Motor neuron (in vitro differentiated cells): ENCODE measurements at regions not wholly inside any gene's neighbourhood (a gene's known extent, or its start where the extent isn't known, plus 50 kb on each side); places are given as distances from the start of the nearest gene placed in this dataset.

ENCODE experiments used
- ATAC-seq, 8 experiments: fragments of 200-7000 bp; cut with Tn5 transposase; replicated peaks in 6 of 8; 2 replicates each; pipeline ENCODE4 v1.8.0; 2021; ENCODE audit warnings: mild to moderate bottlenecking in 8 of 8, moderate library complexity in 8 of 8
- H3K27ac ChIP-seq, 2 donors: fragments of 250-450 bp; sonication (Bioruptor Pico); 2 replicates each; pipeline ENCODE4 v1.9.0; 2021; ENCODE audit warnings: antibody characterized with exemption in 2 of 2, mild to moderate bottlenecking in 2 of 2, moderate library complexity in 1 of 2
- H3K4me1 ChIP-seq, 2 donors: fragments of 250-450 bp; sonication (Bioruptor Pico); replicated peaks in 1 of 2; 2 replicates each; pipeline ENCODE4 v1.6.1; 2021; ENCODE audit warnings: antibody characterized with exemption in 2 of 2, mild to moderate bottlenecking in 2 of 2, moderate library complexity in 1 of 2
- H3K4me3 ChIP-seq, 5 donors: fragments of 250-450 bp; sonication (Bioruptor Pico); 2 replicates each; pipeline ENCODE4 v1.9.0; 2021; ENCODE audit warnings: antibody characterized with exemption in 5 of 5, mild to moderate bottlenecking in 5 of 5, moderate library complexity in 4 of 5
- WGBS, 10 experiments: fragments of 450-650 bp; shearing (Covaris generic); methylation state at CpG; one replicate each; pipeline ENCODE4 v1.0.0; 2022; 5-methylcytosine and 5-hydroxymethylcytosine counted together
- in situ Hi-C, 9 experiments: fragments of 400-800 bp; cut with MboI; loops; one replicate each; pipeline ENCODE4 v1.15.0; 2021; ENCODE audit warnings: low sequenced_read_pairs in 9 of 9, low pct_unique_long_range_greater_than_20kb in 2 of 9; ENCODE audit not compliant: unreplicated experiment in 9 of 9

GRCh38 chr6:2435323-2435722, 189.9 kb upstream of the GMDS start:
- 52 to 96% (median 85%) methylated on average over 1 to 8 of the region's 9 CpGs; no CpG with 5 or more reads in 2 of the 10 experiments for WGBS, 10 experiments
- in situ Hi-C loops: no loop called here
- no peak overlapping the region for H3K27ac ChIP-seq
- no peak for ATAC-seq
- H3K4me3 ChIP-seq: no peak overlapping the region
- no peaks in the 10 kb centered on the region for H3K4me1 ChIP-seq

- Histone ChIP-seq H3K4me1 (no peaks in the 10 kb centered on the region), H3K27ac (no peak overlapping the region), H3K4me3 (no peak overlapping the region)
- WGBS, 10 experiments: 58 to 90% (median 85%) methylated on average over 2 to 6 of the region's 6 CpGs; no CpG with 5 or more reads in 3 of the 10 experiments
- in situ Hi-C loops: no loop called here
- ATAC-seq: no peak
Observed at GRCh38 chr6:2434912-2435311, 189.5 kb upstream of the GMDS start.

- in situ Hi-C loops: no loop called here
- H3K4me1 ChIP-seq: no peaks in the 10 kb centered on the region
- no peak overlapping the region for H3K4me3 ChIP-seq
- ATAC-seq: peak in 2 of 8 experiments; percentile 14 to 46
- 14 to 89% (median 83%) methylated on average over 1 to 5 of the region's 6 CpGs; no CpG with 5 or more reads in 7 of the 10 experiments for WGBS, 10 experiments
- no peak overlapping the region for H3K27ac ChIP-seq
Observed at GRCh38 chr6:2434116-2434515, 188.7 kb upstream of the GMDS start.

GRCh38 chr6:2433711-2434110, 188.3 kb upstream of the GMDS start:
- no peak overlapping the region for H3K4me3 ChIP-seq
- in situ Hi-C loops: no loop called here
- 71 to 92% (median 87%) methylated on average over 1 to 4 of the region's 9 CpGs; no CpG with 5 or more reads in 6 of the 10 experiments for WGBS, 10 experiments
- H3K4me1 ChIP-seq: no peaks in the 10 kb centered on the region
- H3K27ac ChIP-seq: no peak overlapping the region
- no peak for ATAC-seq

- WGBS, 10 experiments: 67 to 100% (median 86%) methylated on average over 1 to 4 of the region's 5 CpGs
- H3K27ac ChIP-seq: no peak overlapping the region
- H3K4me3 ChIP-seq: no peak overlapping the region
- ATAC-seq: no peak
- no peaks in the 10 kb centered on the region for H3K4me1 ChIP-seq
- in situ Hi-C loops: no loop called here
Observed at GRCh38 chr6:2433266-2433665, 187.9 kb upstream of the GMDS start.

GRCh38 chr6:2432292-2432691, 186.9 kb upstream of the GMDS start:
- H3K27ac ChIP-seq: no peak overlapping the region
- no peaks in the 10 kb centered on the region for H3K4me1 ChIP-seq
- whole genome bisulfite sequencing, 10 experiments: 6 to 89% (median 73%) methylated on average over 1 to 5 of the region's 5 CpGs; no CpG with 5 or more reads in 3 of the 10 experiments
- H3K4me3 ChIP-seq: no peak overlapping the region
- peak in 3 of 8 experiments; percentile 40 to 75 (median 70) for ATAC-seq
- in situ Hi-C loops: no loop called here

GRCh38 chr6:2430612-2431011, 185.2 kb upstream of the GMDS start:
- ATAC-seq: no peak
- no peak overlapping the region for H3K4me3 ChIP-seq

GRCh38 chr6:2429460-2429859, 184.1 kb upstream of the GMDS start:
- ATAC-seq: peak in 3 of 8 experiments; percentile 53 to 79 (median 75)
- H3K27ac ChIP-seq: no peak overlapping the region
- 7 to 88% (median 71%) methylated on average over 2 to 6 of the region's 6 CpGs for WGBS, 10 experiments
- H3K4me1 ChIP-seq: no peaks in the 10 kb centered on the region
- in situ Hi-C loops: no loop called here
- H3K4me3 ChIP-seq: no peak overlapping the region

More at GRCh38 chr6:2430612-2431011, 185.2 kb upstream of the GMDS start:
- no peaks in the 10 kb centered on the region for H3K4me1 ChIP-seq
- in situ Hi-C loops: no loop called here
- no peak overlapping the region for H3K27ac ChIP-seq
- 67 to 100% (median 90%) methylated on average over 1 to 3 of the region's 3 CpGs; no CpG with 5 or more reads in 2 of the 10 experiments for WGBS, 10 experiments

- 60 to 100% (median 100%) methylated on average over 1 of the region's 1 CpG; no CpG with 5 or more reads in 3 of the 10 experiments for WGBS, 10 experiments
- in situ Hi-C loops: no loop called here
- Histone ChIP-seq H3K27ac (no peak overlapping the region), H3K4me1 (no peaks in the 10 kb centered on the region), H3K4me3 (no peak overlapping the region)
- peak in 1 of 8 experiments; percentile 13 for ATAC-seq
Observed at GRCh38 chr6:2429032-2429431, 183.6 kb upstream of the GMDS start.

GRCh38 chr6:2426561-2427340, 181.3 kb upstream of the GMDS start:
- H3K4me1 ChIP-seq: no peaks in the 10 kb centered on the region
- ATAC-seq: no peak
- no peak overlapping the region for H3K27ac ChIP-seq
- 25 to 89% (median 72%) methylated on average over 1 to 3 of the region's 3 CpGs for WGBS, 10 experiments
- in situ Hi-C loops: no loop called here
- no peak overlapping the region for H3K4me3 ChIP-seq

- no peaks in the 10 kb centered on the region for H3K4me1 ChIP-seq
- H3K4me3 ChIP-seq: no peak overlapping the region
- no peak overlapping the region for H3K27ac ChIP-seq
- WGBS, 10 experiments: 0 to 60% (median 33%) methylated on average over 1 of the region's 1 CpG
- in situ Hi-C loops: no loop called here
- ATAC-seq: no peak
Observed at GRCh38 chr6:2416128-2416712, 170.8 kb upstream of the GMDS start.

- no peak overlapping the region for H3K27ac ChIP-seq
- 54 to 100% (median 90%) methylated on average over 4 to 17 of the region's 19 CpGs for WGBS, 10 experiments
- in situ Hi-C loops: no loop called here
- H3K4me1 ChIP-seq: no peaks in the 10 kb centered on the region
- no peak overlapping the region for H3K4me3 ChIP-seq
- no peak for ATAC-seq
Observed at GRCh38 chr6:2414885-2415547, 169.6 kb upstream of the GMDS start.

GRCh38 chr6:2412731-2413130, 167.3 kb upstream of the GMDS start:
- 0 to 96% (median 73%) methylated on average over 2 to 4 of the region's 4 CpGs; no CpG with 5 or more reads in 1 of the 10 experiments for WGBS, 10 experiments
- H3K27ac ChIP-seq: no peak overlapping the region
- no peak for ATAC-seq

More at GRCh38 chr6:2412731-2413130, 167.3 kb upstream of the GMDS start:
- in situ Hi-C loops: no loop called here
- H3K4me3 ChIP-seq: no peak overlapping the region
- no peaks in the 10 kb centered on the region for H3K4me1 ChIP-seq
